ENCODE measurements at regions not wholly inside any gene's neighbourhood (a gene's known extent, or its start where the extent isn't known, plus 50 kb on each side); places are given as distances from the start of the nearest gene placed in this dataset.
"Not testable (repeated sequence)": the region's sequence is repeated elsewhere in the genome, so short reads cannot be mapped to it uniquely, and the experiment has no call there.

GRCh38 chr3:31203960-31204795 lies 309.7 kb upstream of the GADL1 start:
- TF ChIP-seq, protein P1, sequence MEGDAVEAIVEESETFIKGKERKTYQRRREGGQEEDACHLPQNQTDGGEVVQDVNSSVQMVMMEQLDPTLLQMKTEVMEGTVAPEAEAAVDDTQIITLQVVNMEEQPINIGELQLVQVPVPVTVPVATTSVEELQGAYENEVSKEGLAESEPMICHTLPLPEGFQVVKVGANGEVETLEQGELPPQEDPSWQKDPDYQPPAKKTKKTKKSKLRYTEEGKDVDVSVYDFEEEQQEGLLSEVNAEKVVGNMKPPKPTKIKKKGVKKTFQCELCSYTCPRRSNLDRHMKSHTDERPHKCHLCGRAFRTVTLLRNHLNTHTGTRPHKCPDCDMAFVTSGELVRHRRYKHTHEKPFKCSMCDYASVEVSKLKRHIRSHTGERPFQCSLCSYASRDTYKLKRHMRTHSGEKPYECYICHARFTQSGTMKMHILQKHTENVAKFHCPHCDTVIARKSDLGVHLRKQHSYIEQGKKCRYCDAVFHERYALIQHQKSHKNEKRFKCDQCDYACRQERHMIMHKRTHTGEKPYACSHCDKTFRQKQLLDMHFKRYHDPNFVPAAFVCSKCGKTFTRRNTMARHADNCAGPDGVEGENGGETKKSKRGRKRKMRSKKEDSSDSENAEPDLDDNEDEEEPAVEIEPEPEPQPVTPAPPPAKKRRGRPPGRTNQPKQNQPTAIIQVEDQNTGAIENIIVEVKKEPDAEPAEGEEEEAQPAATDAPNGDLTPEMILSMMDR (IDR thresholded peaks at IDR 0.05; ENCODE audit: insufficient read depth, low read depth, low read length), result no peak
- no peak for DNase-seq (ENCODE audit: low read depth)
- no peak overlapping the region for H3K4me3 ChIP-seq (ENCODE audit: low read depth, low read length)

DNA sequence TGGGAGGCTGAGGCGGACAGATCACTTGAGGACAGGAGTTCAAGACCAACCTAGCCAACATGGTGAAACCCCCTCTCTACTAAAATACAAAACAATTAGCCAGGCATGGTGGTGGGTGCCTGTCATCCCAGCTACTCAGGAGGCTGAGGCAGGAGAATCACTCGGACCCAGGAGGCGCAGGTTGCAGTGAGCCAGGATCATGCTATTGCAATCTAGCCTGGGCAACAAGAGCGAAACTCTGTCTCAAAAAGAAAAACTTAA lies 310.3 kb upstream of the GADL1 start:
- H3K4me3 ChIP-seq (ENCODE audit: low read depth, low read length); DNase-seq (ENCODE audit: low read depth): not testable (repeated sequence)

DNA sequence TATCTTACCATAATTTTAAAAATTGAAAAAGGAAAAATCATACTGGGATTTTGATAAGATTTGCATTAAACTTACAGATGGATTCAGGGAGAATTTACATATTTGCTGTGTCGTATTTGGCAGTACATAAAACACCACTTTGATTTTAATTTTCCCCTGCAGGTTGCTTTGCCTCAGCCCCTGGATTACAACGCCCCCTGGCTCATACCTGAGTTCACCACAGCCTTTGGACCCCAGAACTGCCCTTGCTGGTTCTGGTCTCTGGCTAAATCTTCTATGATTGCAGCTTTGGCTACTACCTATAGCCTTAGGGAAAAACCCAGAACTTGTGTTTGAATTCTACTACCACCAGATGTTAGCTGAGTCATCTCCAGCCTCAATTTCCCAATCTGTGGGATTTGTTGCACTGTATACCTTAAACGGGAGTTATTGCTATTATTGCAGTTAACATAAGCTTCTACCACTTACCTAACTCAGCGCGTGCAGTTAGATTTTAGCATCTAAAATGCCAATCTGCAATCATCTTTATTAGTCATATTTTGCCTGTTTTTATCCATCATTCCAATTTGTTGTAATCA lies 315.7 kb upstream of the GADL1 start:
- no peak overlapping the region for H3K4me3 ChIP-seq (ENCODE audit: low read depth, low read length)
- no peak for DNase-seq (ENCODE audit: low read depth)
- TF ChIP-seq, protein P1 (IDR thresholded peaks at IDR 0.05; ENCODE audit: insufficient read depth, low read depth, low read length), result peak; percentile 23

- TF ChIP-seq, protein P1 (IDR thresholded peaks at IDR 0.05; ENCODE audit: insufficient read depth, low read depth, low read length), result no peak
- H3K4me3 ChIP-seq (ENCODE audit: low read depth, low read length), result no peak overlapping the region
- DNase-seq (ENCODE audit: low read depth), result peak; percentile 39
Measured at GRCh38 chr3:31213869-31214486, 318.7 kb upstream of the STT3B start.

- DNase-seq (ENCODE audit: low read depth), result no peak
- H3K4me3 ChIP-seq (ENCODE audit: low read depth, low read length), result no peak overlapping the region
- TF ChIP-seq, protein P1 (IDR thresholded peaks at IDR 0.05; ENCODE audit: insufficient read depth, low read depth, low read length), result no peak
Measured at GRCh38 chr3:31218082-31218481, 314.6 kb upstream of the STT3B start.

- TF ChIP-seq, protein P1 (IDR thresholded peaks at IDR 0.05; ENCODE audit: insufficient read depth, low read depth, low read length), result no peak
- no peak overlapping the region for H3K4me3 ChIP-seq (ENCODE audit: low read depth, low read length)
- DNase-seq (ENCODE audit: low read depth), result peak; percentile 48
Measured at GRCh38 chr3:31219131-31219843, 313.4 kb upstream of the STT3B start.

DNA sequence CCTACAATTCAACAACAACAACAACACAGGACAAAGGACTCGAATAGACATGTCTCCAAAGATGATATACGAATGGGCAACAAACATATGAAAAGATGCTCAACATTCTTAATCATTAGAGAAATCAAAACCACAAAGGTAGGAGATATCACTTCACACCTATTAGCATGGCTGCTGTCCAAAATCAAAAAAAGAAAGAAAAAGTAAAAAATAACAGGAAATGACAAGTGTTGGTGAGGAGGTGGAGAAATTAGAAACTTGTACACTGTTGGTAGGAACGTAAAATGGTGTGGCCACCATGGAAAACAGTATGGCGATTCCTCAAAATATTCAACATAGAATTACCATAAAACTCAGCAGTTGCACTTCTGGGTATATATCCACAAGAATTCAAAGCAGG lies 312.3 kb upstream of the STT3B start:
- TF ChIP-seq, protein P1 (IDR thresholded peaks at IDR 0.05; ENCODE audit: insufficient read depth, low read depth, low read length), result no peak
- no peak overlapping the region for H3K4me3 ChIP-seq (ENCODE audit: low read depth, low read length)
- no peak for DNase-seq (ENCODE audit: low read depth)
